SK-N-MC (cell line): ENCODE measurements at regions not wholly inside any gene's neighbourhood (a gene's known extent, or its start where the extent isn't known, plus 50 kb on each side); places are given as distances from the start of the nearest gene placed in this dataset.

Source experiments
- DNase-seq: peaks from one replicate; pipeline ENCODE4 v3.0.0-alpha.2; 2011; ENCODE audit warnings: low read depth, low spot score
- H3K27ac ChIP-seq: fragments of 200-600 bp; sonication (generic); 2 replicates; pipeline ENCODE4 v1.5.1; 2016; ENCODE audit warnings: mixed run types
- H3K36me3 ChIP-seq: fragments of 200-600 bp; sonication (generic); 2 replicates; pipeline ENCODE4 v1.6.1; 2017; ENCODE audit warnings: antibody characterized with exemption, low read length, mixed read lengths; ENCODE audit not compliant: insufficient read depth
- H3K4me3 ChIP-seq: fragments of 200-600 bp; sonication (generic); 2 replicates; pipeline ENCODE4 v1.5.1; 2016
- H3K9ac ChIP-seq: fragments of 200-600 bp; sonication (generic); 2 replicates; pipeline ENCODE4 v1.8.0; 2017; ENCODE audit warnings: mixed run types, mixed read lengths; ENCODE audit not compliant: insufficient read length
- H3K9me3 ChIP-seq: fragments of 200-600 bp; sonication (generic); 2 replicates; pipeline ENCODE4 v1.6.1; 2017; ENCODE audit warnings: low read depth, mild to moderate bottlenecking, antibody characterized with exemption, low read length, moderate library complexity, mixed read lengths
- EZH2 ChIP-seq: fragments of 200-600 bp; sonication (generic); IDR thresholded peaks from one replicate; pipeline ENCODE4 v1.6.1; 2017; ENCODE audit warnings: antibody characterized with exemption
- FOXP2 ChIP-seq: optimal IDR thresholded peaks from 2 replicates; pipeline ENCODE3; 2011; ENCODE audit warnings: mild to moderate bottlenecking, moderate library complexity; ENCODE audit not compliant: insufficient read depth; ENCODE audit errors: extremely low read length, control extremely low read depth
- POLR2AphosphoS5 ChIP-seq: IDR thresholded peaks from 2 replicates; pipeline ENCODE4 v1.6.1; 2012; ENCODE audit warnings: mild to moderate bottlenecking, low read depth, low read length, borderline replicate concordance

DNA sequence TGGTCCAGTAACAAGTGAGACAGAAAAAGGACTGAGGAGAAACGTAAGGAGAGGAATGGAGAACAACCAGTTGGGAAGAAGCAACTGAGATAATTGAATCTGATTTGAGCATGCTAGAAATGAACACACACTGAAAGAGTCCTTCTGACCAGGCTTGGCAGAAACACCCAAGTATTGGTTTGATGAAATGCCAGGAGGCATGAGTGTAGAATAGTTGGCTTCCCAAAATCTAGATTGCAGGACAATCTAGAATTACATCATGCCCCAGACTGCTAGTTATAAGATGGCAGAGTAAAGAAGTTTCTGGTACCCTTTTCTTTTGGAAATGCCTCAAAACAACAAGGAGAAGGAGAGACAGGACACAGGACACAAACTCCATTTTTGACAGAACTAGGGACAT, 189.7 kb upstream of the STT3B start:
- no peak for DNase-seq
- TF ChIP-seq EZH2 = no peak
- no peak for TF ChIP-seq FOXP2
- TF ChIP-seq POLR2AphosphoS5 = no peak
- H3K36me3 ChIP-seq = no peaks in the 10 kb centered on the region
- no peak overlapping the region for H3K9ac ChIP-seq
- H3K27ac ChIP-seq = no peak overlapping the region
- no peaks in the 10 kb centered on the region for H3K9me3 ChIP-seq
- no peak overlapping the region for H3K4me3 ChIP-seq

- DNase-seq = no peak
- Histone ChIP-seq H3K36me3 (no peaks in the 10 kb centered on the region), H3K27ac (no peak overlapping the region), H3K9ac (no peak overlapping the region), H3K4me3 (no peak overlapping the region), H3K9me3 (no peaks in the 10 kb centered on the region)
- TF ChIP-seq POLR2AphosphoS5 = no peak
- TF ChIP-seq FOXP2 = no peak
- no peak for TF ChIP-seq EZH2
Measured at GRCh38 chr3:31345581-31345980, 187.1 kb upstream of the STT3B start.

GRCh38 chr3:31346542-31346979, 186.2 kb upstream of the STT3B start:
- H3K27ac ChIP-seq = no peak overlapping the region
- no peak overlapping the region for H3K9ac ChIP-seq
- no peak overlapping the region for H3K4me3 ChIP-seq
- no peaks in the 10 kb centered on the region for H3K9me3 ChIP-seq
- H3K36me3 ChIP-seq = no peaks in the 10 kb centered on the region
- TF ChIP-seq FOXP2 (no peak), POLR2AphosphoS5 (no peak), EZH2 (no peak)
- DNase-seq = no peak

GRCh38 chr3:31349001-31349748, 183.6 kb upstream of the STT3B start:
- no peaks in the 10 kb centered on the region for H3K9me3 ChIP-seq
- no peak for DNase-seq
- no peak overlapping the region for H3K9ac ChIP-seq
- H3K4me3 ChIP-seq = no peak overlapping the region
- no peaks in the 10 kb centered on the region for H3K36me3 ChIP-seq
- no peak overlapping the region for H3K27ac ChIP-seq
- TF ChIP-seq EZH2 = no peak
- TF ChIP-seq FOXP2 = no peak
- no peak for TF ChIP-seq POLR2AphosphoS5

DNA sequence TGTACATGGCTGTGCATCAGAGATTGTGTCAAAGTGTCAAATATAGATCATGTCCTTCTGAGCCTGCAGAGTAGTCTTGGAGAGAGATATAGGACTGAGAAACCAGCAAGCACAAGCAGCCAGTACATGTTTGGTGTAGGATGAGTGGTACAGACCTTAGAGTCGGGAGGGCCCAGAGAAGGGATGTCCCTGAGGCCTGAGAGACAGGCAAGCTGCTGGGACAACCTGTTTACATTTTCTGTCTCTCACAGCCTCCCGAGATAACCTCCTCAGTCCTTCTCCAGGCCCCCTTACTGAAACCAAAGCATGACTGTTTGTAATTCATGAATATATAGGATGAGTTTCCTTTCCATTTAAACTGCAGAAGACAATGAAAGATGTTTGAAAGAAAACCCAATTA, 182.4 kb upstream of the STT3B start:
- Histone ChIP-seq H3K9ac (no peak overlapping the region), H3K27ac (no peak overlapping the region), H3K4me3 (no peak overlapping the region), H3K9me3 (no peaks in the 10 kb centered on the region), H3K36me3 (no peaks in the 10 kb centered on the region)
- TF ChIP-seq POLR2AphosphoS5 (no peak), FOXP2 (no peak), EZH2 (no peak)
- no peak for DNase-seq

GRCh38 chr3:31352331-31352730, 180.4 kb upstream of the STT3B start:
- Histone ChIP-seq H3K9me3 (no peaks in the 10 kb centered on the region), H3K27ac (no peak overlapping the region), H3K4me3 (no peak overlapping the region), H3K36me3 (no peaks in the 10 kb centered on the region), H3K9ac (no peak overlapping the region)
- TF ChIP-seq EZH2 = no peak
- TF ChIP-seq FOXP2 = no peak
- no peak for TF ChIP-seq POLR2AphosphoS5
- no peak for DNase-seq

- Histone ChIP-seq H3K9me3 (no peaks in the 10 kb centered on the region), H3K9ac (no peak overlapping the region), H3K27ac (no peak overlapping the region), H3K36me3 (no peaks in the 10 kb centered on the region), H3K4me3 (no peak overlapping the region)
- no peak for DNase-seq
- no peak for TF ChIP-seq FOXP2
- no peak for TF ChIP-seq EZH2
- TF ChIP-seq POLR2AphosphoS5 = no peak
Measured at GRCh38 chr3:31353166-31353565, 179.6 kb upstream of the STT3B start.

GRCh38 chr3:31354373-31354772, 178.4 kb upstream of the STT3B start:
- DNase-seq = no peak
- Histone ChIP-seq H3K36me3 (no peaks in the 10 kb centered on the region), H3K9me3 (no peaks in the 10 kb centered on the region), H3K9ac (no peak overlapping the region), H3K4me3 (no peak overlapping the region), H3K27ac (no peak overlapping the region)
- TF ChIP-seq POLR2AphosphoS5 (no peak), FOXP2 (no peak), EZH2 (no peak)

- H3K36me3 ChIP-seq = no peaks in the 10 kb centered on the region
- TF ChIP-seq FOXP2 = no peak
- no peak overlapping the region for H3K27ac ChIP-seq
- no peak overlapping the region for H3K9ac ChIP-seq
- no peaks in the 10 kb centered on the region for H3K9me3 ChIP-seq
- no peak overlapping the region for H3K4me3 ChIP-seq
- DNase-seq = no peak
Measured at GRCh38 chr3:31355807-31356206, 176.9 kb upstream of the STT3B start.
